Activated CD4-positive, alpha-beta T cell treated with anti-CD3 and anti-CD28 coated beads for 24 hours (primary cell): ENCODE measurements at regions not wholly inside any gene's neighbourhood (a gene's known extent, or its start where the extent isn't known, plus 50 kb on each side); places are given as distances from the start of the nearest gene placed in this dataset.

ENCODE experiments used
- DNase-seq, 2 donors: peaks; one replicate each; pipeline ENCODE4 v3.0.0-alpha.2; 2020; ENCODE audit warnings: low read depth in 2 of 2

GRCh38 chr5:54717459-54717858 is 199.9 kb downstream of the SNX18 start:
- DNase-seq = no peak

DNA sequence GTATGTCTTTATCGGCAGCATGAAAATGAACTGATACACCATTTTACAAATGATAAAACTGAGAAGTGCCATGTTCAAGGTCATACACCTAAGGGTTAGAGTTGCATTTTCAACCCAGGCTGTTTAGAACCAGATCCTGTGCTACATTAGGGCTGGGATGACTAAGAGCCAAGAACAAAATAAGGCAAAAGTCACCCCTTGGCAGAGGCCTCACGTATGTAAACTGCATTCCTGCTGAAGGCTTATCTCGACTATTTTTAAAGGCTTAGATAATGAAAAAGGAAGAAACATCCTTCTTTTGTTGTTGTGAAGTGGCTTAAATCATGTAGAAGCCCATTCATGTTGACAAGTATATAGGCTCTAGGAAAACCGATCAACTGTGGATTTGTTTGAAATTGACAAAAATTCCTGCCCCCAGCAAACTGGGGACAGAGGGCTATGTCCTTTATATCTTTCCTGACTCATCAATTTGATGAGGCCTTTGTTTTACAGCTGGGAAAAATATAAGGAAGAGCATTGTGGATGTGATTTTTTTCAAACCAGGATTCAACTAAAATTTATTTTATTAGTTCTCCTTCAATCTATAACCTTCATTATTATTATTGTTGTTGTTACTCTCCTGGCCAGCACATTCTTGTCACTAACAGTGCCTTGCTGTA is 196.5 kb downstream of the SNX18 start:
- DNase-seq = no peak

- DNase-seq = no peak
Observed at GRCh38 chr5:54709096-54709495, 191.5 kb downstream of the SNX18 start.

DNA sequence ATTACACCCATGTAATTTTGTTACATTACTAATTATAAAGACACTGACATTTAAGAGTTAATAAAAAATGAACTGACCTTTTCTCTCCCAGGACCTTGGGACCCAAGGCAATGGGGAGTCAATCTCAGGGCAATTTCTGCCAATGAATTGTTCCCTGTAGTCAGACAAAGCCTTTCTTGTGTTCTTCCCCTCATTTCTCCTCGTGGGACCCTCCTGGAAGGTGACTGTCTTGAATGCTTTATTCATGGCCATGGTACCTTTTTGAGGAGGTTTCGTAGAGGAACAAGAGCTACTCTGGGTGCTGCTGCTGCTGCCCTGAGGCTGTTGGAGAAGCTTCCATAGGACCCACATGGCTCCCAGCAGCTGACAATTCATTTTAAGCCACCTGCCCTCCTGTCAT is 190.3 kb downstream of the SNX18 start:
- no peak for DNase-seq

- no peak for DNase-seq
Observed at GRCh38 chr5:54705994-54706653, 188.6 kb downstream of the SNX18 start.

- no peak for DNase-seq
Observed at GRCh38 chr5:54704825-54705224, 187.3 kb downstream of the SNX18 start.

- DNase-seq = no peak
Observed at GRCh38 chr5:54704333-54704732, 186.8 kb downstream of the SNX18 start.

GRCh38 chr5:54703565-54704255 is 186.2 kb downstream of the SNX18 start:
- no peak for DNase-seq

DNA sequence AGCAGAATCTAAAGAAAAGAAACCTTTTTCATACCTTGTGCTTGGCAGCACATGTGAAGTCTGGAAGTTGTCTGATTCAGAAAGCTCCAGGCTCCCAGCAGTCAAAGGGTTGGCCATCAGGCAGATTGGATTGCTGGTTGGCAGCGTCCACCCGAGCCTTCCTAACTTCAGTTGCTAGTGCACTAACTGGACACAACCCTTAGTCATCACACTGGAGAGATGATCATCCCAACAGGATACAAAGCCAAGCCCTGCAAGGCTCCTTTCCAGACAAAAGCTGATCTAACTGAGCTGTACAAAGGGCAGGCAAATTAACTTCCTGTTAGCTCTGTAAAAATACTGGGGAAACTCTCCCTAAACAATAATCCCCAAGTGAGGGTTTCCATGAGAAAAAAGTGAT is 185.6 kb downstream of the SNX18 start:
- DNase-seq = no peak

DNA sequence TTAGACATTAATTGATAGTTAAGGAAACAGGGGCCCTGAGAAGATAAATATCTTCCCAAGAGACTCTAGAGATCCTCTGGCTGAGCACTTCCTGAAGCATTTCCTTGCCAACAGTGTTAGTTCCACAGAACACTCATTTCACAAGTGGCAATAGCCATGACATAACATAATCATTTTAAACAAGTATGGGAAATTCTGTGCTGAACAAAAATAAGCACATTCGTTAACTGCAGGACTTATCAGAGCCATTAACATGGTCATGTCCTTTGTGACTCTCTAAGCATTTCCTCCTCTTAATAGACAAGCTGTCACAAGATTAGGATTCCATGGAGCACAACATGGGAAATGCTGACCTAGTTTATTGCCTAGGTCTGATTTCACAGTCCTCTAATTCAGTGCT is 184.9 kb downstream of the SNX18 start:
- DNase-seq = no peak

DNA sequence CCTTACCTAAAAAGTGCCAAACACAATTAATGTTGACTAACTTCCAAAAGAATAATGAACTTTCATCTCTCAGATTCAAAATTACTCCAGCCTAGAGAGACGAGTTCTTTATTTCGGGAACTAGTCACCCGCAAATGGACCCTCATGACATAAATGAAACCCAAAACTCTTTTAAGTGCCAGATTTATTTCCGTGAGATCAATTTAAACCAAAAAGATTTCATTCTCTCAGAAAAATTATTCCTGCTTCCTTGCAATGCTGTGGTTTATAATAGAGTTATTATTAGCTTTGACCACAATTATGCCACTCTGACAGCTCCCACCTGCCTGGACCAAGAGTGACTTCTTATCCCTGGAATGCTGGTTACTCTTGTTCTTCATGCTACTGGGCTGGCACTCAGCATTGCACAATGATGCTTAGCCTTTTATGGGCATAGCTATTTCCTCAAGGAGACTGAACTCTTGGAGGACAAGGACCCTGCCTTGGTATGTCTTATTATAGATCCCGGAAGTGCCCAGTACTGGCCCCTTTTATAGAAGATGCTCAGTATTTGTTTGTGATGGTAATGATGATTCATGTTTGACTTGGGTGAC is 183.5 kb downstream of the SNX18 start:
- DNase-seq = no peak

DNA sequence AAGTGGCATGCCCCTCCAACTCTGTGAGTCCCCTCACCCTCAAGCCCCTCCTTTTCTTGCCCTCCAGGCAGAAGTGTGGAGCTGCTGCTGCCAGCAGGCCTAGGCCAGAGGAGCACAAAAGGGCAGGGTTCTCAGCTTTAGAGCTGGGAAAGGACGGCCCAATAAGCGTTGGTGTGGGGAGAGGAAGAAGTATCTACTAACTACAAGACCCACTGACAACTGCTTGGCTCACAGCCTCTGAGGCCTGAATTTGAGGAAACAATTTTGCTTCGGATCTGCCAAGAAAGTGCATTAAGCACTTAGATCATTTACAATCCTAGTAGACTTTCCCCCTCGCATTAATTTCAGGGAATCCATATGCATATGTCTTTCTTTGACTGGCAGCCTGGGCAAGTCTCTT is 179.4 kb downstream of the SNX18 start:
- no peak for DNase-seq

GRCh38 chr5:54696346-54696745 is 178.8 kb downstream of the SNX18 start:
- no peak for DNase-seq

GRCh38 chr5:54695198-54695966 is 177.8 kb downstream of the SNX18 start:
- no peak for DNase-seq

DNA sequence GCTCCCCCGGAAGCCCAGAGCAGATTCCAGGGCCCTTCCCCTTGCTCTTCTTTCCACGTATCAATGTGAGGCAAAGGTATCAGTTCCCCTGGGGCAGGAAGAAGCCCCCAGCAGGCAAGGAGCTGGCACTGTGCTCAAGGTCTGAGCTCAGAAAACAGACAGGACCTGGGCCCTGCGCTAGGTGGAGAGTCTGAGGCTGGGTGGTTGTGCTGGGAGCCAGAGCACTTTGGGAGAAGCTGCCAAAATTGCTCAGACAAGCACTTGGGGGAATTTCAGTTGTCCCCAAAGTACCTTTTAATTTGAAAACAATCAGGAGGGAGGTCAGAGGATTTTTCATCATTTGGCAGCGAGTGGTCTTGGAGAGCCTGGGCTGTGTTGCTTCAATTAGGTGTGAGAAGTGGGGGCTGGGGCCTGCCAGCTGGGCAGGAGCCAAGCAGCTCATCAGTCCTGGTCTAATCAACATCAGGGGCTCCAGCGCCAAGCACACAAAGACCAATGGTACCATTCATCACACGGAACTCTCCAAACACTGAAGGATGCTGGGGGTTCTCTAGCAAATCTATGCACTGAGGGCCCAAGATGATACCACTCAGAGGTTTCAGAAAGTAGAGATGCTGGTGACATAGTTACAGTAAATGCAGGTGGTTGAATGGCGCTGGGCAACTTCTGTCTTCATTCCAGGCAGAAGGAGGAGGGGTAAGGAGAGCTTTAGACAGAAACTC is 176.5 kb downstream of the SNX18 start:
- no peak for DNase-seq

DNA sequence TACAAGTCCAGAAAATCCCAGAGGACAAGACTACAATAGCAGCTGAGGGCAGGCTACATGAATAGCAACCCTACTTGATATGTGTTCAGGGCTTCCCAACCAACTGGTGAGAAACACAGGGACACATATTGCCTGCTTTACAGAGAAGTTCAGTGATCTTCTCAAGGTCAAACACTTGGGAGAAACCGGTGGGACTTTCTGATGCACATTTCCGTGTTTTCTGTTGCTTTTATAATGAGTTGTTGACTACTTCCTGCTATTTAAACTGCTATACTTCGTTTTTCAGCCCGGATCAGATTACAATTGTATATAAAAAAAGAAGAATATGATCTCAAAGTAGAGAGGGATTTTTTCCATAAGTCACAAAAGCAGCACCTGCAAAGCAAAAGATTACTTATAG is 175.1 kb downstream of the SNX18 start:
- DNase-seq = no peak

- no peak for DNase-seq
Observed at GRCh38 chr5:54691656-54692055, 174.1 kb downstream of the SNX18 start.

DNA sequence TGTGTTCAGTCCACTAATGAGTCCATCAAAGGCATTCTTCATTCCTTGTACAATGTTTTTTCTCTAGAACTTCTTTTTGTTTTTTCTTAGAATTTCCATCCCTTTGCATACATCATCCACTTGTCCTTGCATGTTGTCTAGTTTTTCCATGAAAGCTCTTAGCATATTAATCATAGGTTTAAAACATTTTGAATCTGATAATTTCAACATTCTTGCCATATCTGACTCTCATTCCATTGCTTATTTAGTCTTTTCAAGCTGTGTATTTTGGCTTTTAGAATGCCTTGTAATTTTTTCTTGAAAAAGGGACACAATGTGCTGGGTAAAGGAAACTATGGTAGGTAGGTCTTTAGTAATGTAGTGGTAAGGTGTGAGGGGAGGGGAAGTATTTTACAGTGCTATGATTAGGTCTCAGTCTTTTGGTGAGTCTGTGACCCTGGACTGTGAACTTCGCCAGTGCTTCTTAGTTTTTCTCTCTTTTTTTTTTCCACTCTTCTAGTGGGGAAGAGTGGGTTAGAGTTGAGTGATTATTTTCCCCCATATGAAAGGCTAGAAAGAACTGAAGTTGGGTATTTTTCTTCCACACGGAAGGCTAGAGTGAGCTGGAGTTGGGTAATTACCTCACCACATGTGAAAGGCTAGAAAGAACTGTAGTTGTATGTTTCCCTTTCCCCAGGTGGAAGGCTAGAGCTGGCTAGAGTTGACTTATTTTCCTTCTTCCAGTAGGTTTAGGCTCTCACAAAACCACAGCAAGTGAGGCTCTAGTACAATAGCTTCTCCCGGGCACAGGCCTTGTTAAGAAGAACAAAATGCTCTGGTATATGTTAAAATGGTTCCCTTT is 172.1 kb downstream of the SNX18 start:
- DNase-seq = no peak

- DNase-seq = no peak
Observed at GRCh38 chr5:54680998-54681397, 163.4 kb downstream of the SNX18 start.

DNA sequence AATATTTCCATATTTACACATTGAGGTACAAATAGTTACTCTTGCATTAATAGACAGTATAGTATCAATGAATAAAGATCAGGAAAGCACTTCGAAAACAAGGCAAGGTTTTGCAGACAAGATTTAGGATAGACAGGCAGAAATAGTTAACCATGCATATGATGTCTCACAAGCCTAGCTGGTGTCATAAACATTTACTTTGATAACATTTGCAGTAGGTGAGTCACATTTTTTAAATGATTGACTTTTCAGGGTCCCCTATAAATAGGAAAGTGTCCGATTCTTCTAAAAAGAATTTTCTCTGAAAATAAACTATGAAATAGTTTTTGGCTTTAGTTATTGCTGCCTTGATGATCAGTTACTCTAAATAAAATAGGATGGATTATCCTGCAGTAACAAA is 162.1 kb downstream of the SNX18 start:
- DNase-seq = no peak
